ENCODE measurements at regions not wholly inside any gene's neighbourhood (a gene's known extent, or its start where the extent isn't known, plus 50 kb on each side); places are given as distances from the start of the nearest gene placed in this dataset.

DNA sequence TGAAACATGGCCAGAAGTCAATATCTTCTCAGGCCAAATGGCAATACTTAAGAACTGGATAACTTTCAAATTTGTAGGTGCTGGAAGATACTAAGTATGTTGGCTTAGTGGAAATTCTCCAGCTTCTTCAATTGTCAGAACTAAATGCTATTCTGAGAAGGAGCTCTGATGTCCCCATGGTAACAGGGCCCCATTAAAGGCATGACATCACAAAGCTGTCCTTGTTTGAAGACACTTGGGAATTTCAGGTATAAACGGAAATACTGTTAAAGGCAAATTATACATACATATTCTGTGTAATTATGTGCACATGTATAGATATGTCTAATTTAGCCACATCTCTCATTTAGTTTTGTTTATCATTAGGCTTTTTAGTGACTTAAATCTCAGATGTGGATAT lies 210.0 kb upstream of the SEL1L start:
- no peak for TF ChIP-seq POLR2A (IDR thresholded peaks at IDR 0.05)
- TF ChIP-seq, protein P1, sequence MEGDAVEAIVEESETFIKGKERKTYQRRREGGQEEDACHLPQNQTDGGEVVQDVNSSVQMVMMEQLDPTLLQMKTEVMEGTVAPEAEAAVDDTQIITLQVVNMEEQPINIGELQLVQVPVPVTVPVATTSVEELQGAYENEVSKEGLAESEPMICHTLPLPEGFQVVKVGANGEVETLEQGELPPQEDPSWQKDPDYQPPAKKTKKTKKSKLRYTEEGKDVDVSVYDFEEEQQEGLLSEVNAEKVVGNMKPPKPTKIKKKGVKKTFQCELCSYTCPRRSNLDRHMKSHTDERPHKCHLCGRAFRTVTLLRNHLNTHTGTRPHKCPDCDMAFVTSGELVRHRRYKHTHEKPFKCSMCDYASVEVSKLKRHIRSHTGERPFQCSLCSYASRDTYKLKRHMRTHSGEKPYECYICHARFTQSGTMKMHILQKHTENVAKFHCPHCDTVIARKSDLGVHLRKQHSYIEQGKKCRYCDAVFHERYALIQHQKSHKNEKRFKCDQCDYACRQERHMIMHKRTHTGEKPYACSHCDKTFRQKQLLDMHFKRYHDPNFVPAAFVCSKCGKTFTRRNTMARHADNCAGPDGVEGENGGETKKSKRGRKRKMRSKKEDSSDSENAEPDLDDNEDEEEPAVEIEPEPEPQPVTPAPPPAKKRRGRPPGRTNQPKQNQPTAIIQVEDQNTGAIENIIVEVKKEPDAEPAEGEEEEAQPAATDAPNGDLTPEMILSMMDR (IDR thresholded peaks at IDR 0.05): no peak
